Stimulated activated CD8-positive, alpha-beta memory T cell treated with anti-CD3 and anti-CD28 coated beads, Interleukin-2, amount 100 ng/mL, for 1 hour (primary cell): ENCODE measurements at regions not wholly inside any gene's neighbourhood (a gene's known extent, or its start where the extent isn't known, plus 50 kb on each side); places are given as distances from the start of the nearest gene placed in this dataset.

Source experiments
- DNase-seq, 2 donors: peaks; one replicate each; pipeline ENCODE4 v3.0.0-alpha.2; 2020; ENCODE audit warnings: low read depth in 2 of 2

- DNase-seq = no peak
These were observed 629.9 kb downstream of the DIAPH3 start for GRCh38 chr13:59533561-59534555.

- DNase-seq = no peak
These were observed 628.9 kb downstream of the DIAPH3 start for GRCh38 chr13:59534806-59535205.

DNA sequence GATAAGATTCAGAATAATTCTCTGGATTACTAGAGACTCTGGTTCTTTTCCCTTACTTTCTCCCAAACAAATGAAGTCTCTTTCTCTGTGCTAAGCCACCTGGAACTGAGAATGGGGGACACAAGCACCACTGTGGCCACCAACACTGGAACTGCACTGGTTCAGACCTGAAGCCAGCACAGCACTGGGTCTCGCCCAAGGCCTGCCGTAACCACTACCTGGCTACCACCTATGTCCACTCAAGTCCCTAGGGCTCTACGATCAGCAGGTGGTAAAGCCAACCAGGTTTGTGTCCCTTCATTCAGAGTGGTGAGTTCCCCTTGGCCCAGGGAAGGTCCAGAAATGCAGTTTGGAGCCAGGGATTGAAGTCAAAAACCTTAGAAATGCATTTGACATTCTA, 626.2 kb downstream of the DIAPH3 start:
- DNase-seq = no peak

GRCh38 chr13:59538512-59538911, 625.2 kb downstream of the DIAPH3 start:
- no peak for DNase-seq

DNA sequence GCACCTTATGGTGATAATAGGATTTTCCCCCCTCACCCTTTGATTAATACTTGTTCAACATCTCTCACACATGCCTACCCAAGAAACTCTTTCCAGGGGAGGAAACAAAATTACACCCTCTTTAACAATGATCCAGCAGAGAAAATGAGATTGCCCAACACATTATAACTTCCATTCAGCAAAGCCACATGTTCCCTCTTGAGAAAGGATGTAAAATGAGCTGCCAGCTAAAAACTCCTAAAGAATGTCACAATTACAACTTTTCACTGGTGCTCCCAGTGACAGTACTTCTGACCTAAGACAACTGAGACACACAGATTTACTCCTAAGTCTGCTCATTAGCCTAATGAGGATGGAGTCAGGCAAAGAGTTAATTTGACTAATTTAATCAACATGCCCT, 621.4 kb downstream of the DIAPH3 start:
- DNase-seq = no peak

DNA sequence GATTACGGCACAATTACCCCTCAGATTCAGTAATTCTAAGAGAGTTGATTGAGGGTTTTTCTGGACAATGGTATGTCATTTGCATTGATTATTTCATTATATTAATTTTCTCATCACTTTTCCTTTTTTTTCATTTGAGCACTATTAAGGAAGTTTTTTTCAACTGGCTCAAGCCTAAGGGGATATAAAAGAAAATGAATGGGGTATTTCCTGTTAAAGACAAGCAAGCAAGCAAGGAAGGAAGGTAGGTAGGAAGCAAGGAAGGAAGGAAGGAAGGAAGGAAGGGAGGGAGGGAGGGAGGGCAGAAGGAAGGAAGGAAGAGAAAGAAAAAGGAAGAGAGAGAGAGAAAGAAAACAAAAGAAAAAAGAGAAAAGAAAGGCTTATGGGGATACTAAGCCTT, 620.3 kb downstream of the DIAPH3 start:
- no peak for DNase-seq

DNA sequence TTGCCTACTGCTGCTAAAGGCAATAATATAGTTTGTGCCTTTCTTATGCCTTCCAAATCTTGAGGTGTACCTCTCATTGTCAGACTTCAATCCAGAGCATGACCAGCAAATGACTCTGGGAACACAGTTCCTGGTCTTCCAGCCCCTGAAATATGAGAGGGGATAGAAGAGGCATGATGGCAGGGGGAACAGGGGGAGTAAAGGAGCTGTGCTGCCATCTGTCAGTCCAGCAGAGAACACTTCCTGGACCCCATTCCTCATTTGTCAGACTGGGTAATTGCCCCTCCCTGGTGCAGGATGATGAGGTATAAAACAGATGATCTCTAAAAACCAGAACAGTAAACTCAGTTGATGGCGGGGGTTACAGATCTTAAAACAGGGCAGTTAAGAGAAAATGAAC, 618.7 kb downstream of the DIAPH3 start:
- no peak for DNase-seq

DNA sequence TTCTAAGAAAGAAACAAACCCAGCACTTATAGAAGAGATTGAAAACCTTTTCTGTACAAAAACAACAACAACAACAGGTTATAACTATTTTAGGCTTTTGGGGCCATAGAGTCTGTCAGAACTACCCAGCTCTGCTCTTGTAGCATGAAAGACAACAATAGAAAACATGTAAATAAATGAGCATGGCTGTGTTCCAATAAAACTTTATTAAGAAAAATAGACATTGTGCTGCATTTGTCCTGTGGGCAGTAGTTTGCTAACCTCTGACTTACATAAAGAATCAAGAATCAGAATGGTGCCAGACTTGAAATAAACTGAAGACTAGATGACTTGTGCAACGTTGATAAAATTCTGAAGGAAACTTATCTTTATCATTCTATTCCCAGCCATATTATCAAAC, 617.5 kb downstream of the DIAPH3 start:
- DNase-seq = no peak

DNA sequence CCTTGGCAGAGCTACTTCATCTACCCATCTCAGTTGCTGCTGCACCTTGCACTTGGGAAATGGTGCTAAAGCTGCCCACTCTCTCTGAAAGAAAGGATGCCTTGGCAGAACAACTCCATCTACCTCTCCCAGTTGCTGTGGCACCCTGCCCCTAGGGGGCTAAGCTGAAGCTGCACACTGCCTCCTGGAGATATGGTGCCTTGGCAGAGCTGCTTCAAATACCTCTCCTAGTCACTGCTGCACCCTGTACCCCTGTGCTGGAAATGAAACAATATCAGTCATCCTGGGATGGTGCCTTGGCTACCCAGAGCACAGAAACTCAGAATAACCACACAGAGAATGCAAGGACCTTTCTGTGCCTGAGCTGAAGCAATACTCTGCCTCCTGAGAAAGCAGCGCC, 615.8 kb downstream of the DIAPH3 start:
- DNase-seq = no peak

- no peak for DNase-seq
These were observed 600.8 kb downstream of the DIAPH3 start for GRCh38 chr13:59562924-59563323.

DNA sequence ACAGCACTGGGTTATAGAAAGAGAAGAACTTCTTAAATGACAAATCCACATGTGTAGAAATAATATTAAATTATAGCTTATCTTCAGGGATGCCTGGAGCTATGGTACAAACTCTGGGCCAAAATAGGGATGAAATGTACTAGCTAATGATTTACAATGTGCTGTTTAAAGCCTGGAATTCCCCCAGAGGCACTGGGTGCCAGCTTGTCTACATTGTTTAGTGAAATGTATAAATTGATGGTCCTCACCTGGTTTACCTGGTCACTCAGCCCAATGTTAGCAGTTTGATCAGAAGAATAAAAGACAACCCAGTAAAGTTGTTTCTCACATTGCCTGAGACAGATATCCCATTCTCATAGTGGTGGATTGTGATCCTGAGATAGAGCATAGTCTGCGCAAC, 597.2 kb downstream of the DIAPH3 start:
- no peak for DNase-seq

DNA sequence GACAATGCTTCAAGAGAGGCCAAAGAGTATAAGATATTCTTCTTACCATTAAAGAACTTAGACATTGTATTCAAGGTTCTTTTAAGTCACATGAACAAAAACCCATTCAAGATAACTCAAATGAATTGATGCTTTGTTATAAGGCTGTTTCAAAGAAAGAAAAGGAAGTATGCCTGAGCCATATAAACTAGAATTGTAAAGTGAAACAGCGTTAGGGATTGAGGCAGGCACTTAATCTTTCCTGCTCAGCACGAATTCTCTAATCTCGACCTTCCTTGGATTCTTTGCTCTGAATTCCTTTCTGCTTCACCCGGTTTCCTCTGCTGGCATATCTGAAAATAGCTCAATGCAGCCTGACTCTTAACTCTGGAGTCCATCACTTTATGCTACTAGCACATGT, 595.4 kb downstream of the DIAPH3 start:
- DNase-seq = no peak

- DNase-seq = no peak
These were observed 593.5 kb downstream of the DIAPH3 start for GRCh38 chr13:59570204-59570603.

GRCh38 chr13:59584101-59584500, 579.6 kb downstream of the DIAPH3 start:
- no peak for DNase-seq

GRCh38 chr13:59584761-59585670, 578.7 kb downstream of the DIAPH3 start:
- DNase-seq = no peak

DNA sequence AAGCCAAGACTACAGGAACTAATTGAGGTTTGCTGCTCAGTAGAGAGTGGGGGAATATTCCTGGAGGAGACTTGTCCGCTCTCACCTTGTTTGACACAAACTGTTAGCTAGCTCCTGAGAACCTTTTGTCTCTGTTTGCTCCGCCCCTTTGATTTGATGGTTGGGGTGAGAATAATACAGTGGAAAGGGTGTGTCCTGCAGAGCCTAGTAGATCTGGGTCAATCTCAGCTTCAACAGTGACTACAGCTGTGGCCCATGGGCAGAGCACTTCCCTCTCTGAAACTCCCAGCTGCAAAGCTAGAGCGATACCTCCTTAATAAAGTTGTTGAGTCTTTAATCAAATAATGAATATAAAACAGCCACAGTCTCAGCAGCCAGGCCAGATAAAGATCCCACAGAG, 576.7 kb downstream of the DIAPH3 start:
- DNase-seq = no peak

- DNase-seq = no peak
These were observed 575.6 kb downstream of the DIAPH3 start for GRCh38 chr13:59587971-59588716.

- no peak for DNase-seq
These were observed 575.0 kb downstream of the DIAPH3 start for GRCh38 chr13:59588717-59589067.

- no peak for DNase-seq
These were observed 561.7 kb downstream of the DIAPH3 start for GRCh38 chr13:59601993-59602392.

GRCh38 chr13:59603646-59604045, 560.1 kb downstream of the DIAPH3 start:
- no peak for DNase-seq

- no peak for DNase-seq
These were observed 556.6 kb downstream of the DIAPH3 start for GRCh38 chr13:59607172-59607571.

DNA sequence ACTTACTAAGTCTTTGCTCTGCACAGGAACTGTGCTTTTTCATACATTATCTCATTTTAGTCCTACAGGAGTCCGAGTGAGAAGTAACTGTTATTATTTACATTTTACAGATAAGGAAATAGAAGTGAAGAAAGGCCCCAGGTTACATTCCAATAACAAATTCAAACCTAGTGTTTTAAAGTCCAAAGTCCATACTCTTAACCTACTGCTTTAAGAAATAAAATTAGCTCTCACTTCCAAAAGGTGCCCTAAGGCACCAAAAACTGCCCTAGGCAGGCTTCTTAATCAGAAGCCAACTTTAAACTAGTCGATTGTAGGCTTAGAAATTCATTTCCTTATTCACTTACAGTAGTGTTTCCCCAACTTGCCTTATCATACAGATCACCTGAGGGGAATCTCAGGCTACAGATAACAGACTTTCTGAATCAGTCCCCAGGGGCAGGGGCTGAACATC, 555.9 kb downstream of the DIAPH3 start:
- no peak for DNase-seq
